Endodermal cell (in vitro differentiated cells): ENCODE measurements at regions not wholly inside any gene's neighbourhood (a gene's known extent, or its start where the extent isn't known, plus 50 kb on each side); places are given as distances from the start of the nearest gene placed in this dataset.
"Not testable (repeated sequence)": the region's sequence is repeated elsewhere in the genome, so short reads cannot be mapped to it uniquely, and the experiment has no call there.

Experiments
- DNase-seq: peaks from one replicate; pipeline ENCODE4 v3.0.0-alpha.2; 2017
- H3K27ac ChIP-seq: 2 replicates; pipeline ENCODE4 v1.5.1; 2013; ENCODE audit warnings: mild to moderate bottlenecking, low read depth, low read length, moderate library complexity
- H3K27me3 ChIP-seq: 2 replicates; pipeline ENCODE4 v1.6.1; 2013; ENCODE audit warnings: mild to moderate bottlenecking, low read length, moderate library complexity; ENCODE audit not compliant: insufficient read depth, control insufficient read depth, poor library complexity, severe bottlenecking
- H3K36me3 ChIP-seq: 2 replicates; pipeline ENCODE4 v1.7.0; 2013; ENCODE audit warnings: mild to moderate bottlenecking, low read length, moderate library complexity; ENCODE audit not compliant: control insufficient read depth, insufficient read depth
- H3K4me1 ChIP-seq: one replicate; pipeline ENCODE4 v1.7.0; 2013; ENCODE audit warnings: low read length; ENCODE audit not compliant: control insufficient read depth, insufficient read depth
- H3K4me3 ChIP-seq: 2 replicates; pipeline ENCODE4 v1.5.1; 2013; ENCODE audit warnings: mild to moderate bottlenecking, low read length, moderate library complexity
- H3K9ac ChIP-seq: 2 replicates; pipeline ENCODE4 v1.6.1; 2013; ENCODE audit warnings: mild to moderate bottlenecking, low read length, moderate library complexity; ENCODE audit not compliant: poor library complexity, severe bottlenecking; ENCODE audit errors: extremely low read depth
- H3K9me3 ChIP-seq: 2 replicates; pipeline ENCODE4 v1.6.1; 2013; ENCODE audit warnings: mild to moderate bottlenecking, low read length, moderate library complexity; ENCODE audit not compliant: control insufficient read depth
- H3K27ac Mint-ChIP-seq: 2 replicates; pipeline ENCODE4 v1.8.0; 2020; ENCODE audit warnings: mixed read lengths
- H3K27me3 Mint-ChIP-seq: 2 replicates; pipeline ENCODE4 v1.8.0; 2021; ENCODE audit warnings: mild to moderate bottlenecking, mixed read lengths; ENCODE audit not compliant: insufficient read depth
- H3K36me3 Mint-ChIP-seq: 2 replicates; pipeline ENCODE4 v1.8.0; 2020; ENCODE audit warnings: low read depth, mixed read lengths
- H3K4me1 Mint-ChIP-seq: 2 replicates; pipeline ENCODE4 v1.8.0; 2020; ENCODE audit warnings: mixed read lengths
- H3K4me3 Mint-ChIP-seq: 2 replicates; pipeline ENCODE4 v1.8.0; 2020; ENCODE audit warnings: mild to moderate bottlenecking, moderate library complexity, mixed read lengths
- H3K9me3 Mint-ChIP-seq: 2 replicates; pipeline ENCODE4 v1.8.0; 2020; ENCODE audit warnings: mild to moderate bottlenecking, mixed read lengths
- CTCF ChIP-seq: fragments of 200-600 bp; sonication (generic); conservative IDR thresholded peaks from 2 replicates; pipeline ENCODE4 v1.5.0; 2021; ENCODE audit warnings: antibody characterized with exemption, mild to moderate bottlenecking
- WGBS, 2 experiments: methylation state at CpG; one replicate each; pipeline versions ENCODE4 v1.1.5 to v1.1.7; 2013; ENCODE audit warnings: missing lambda C conversion rate in 2 of 2, mixed read lengths in 1 of 2; ENCODE audit not compliant: insufficient coverage in 1 of 2, insufficient read length in 1 of 2; 5-methylcytosine and 5-hydroxymethylcytosine counted together

GRCh38 chr2:65574993-65575392, 142.6 kb upstream of the SPRED2 start:
- WGBS, 2 experiments, result 94% methylated on average over 4 of the region's 4 CpGs; no CpG with 5 or more reads in 1 of the 2 experiments
- H3K36me3 Mint-ChIP-seq, result no peaks in the 10 kb centered on the region
- peaks cover 24% of the 10 kb centered on the region for H3K4me1 Mint-ChIP-seq
- TF ChIP-seq CTCF, result no peak
- Histone ChIP-seq H3K36me3 (no peaks in the 10 kb centered on the region), H3K9me3 (no peaks in the 10 kb centered on the region), H3K27ac (no peak overlapping the region), H3K9ac (no peak overlapping the region), H3K27me3 (no peaks in the 10 kb centered on the region), H3K4me3 (no peak overlapping the region), H3K4me1 (peaks cover 9% of the 10 kb centered on the region)
- no peak overlapping the region for H3K4me3 Mint-ChIP-seq
- H3K9me3 Mint-ChIP-seq, result no peaks in the 10 kb centered on the region
- H3K27ac Mint-ChIP-seq, result peak overlapping the region; percentile 80
- DNase-seq, result peak; percentile 41
- H3K27me3 Mint-ChIP-seq, result no peaks in the 10 kb centered on the region

GRCh38 chr2:65568656-65569440, 136.4 kb upstream of the SPRED2 start:
- WGBS, 2 experiments, result 90% methylated on average over 4 of the region's 4 CpGs; no CpG with 5 or more reads in 1 of the 2 experiments
- H3K27ac ChIP-seq, H3K4me3 Mint-ChIP-seq, H3K9me3 ChIP-seq, H3K27ac Mint-ChIP-seq, H3K36me3 ChIP-seq, H3K9me3 Mint-ChIP-seq, H3K4me3 ChIP-seq, H3K27me3 ChIP-seq, H3K9ac ChIP-seq, H3K36me3 Mint-ChIP-seq, H3K27me3 Mint-ChIP-seq, H3K4me1 ChIP-seq, DNase-seq: not testable (repeated sequence)
- H3K4me1 Mint-ChIP-seq, result peaks cover 35% of the 10 kb centered on the region

GRCh38 chr2:65566617-65567016, 134.2 kb upstream of the SPRED2 start:
- Mint-ChIP-seq H3K27me3 (peaks cover 12% of the 10 kb centered on the region), H3K27ac (peak overlapping the region; percentile 91), H3K36me3 (no peaks in the 10 kb centered on the region), H3K4me3 (peak overlapping the region; percentile 40), H3K9me3 (no peaks in the 10 kb centered on the region), H3K4me1 (peaks cover 36% of the 10 kb centered on the region)
- no peak overlapping the region for H3K27ac ChIP-seq
- H3K4me1 ChIP-seq, result peaks cover 7% of the 10 kb centered on the region
- H3K36me3 ChIP-seq, result no peaks in the 10 kb centered on the region
- no peaks in the 10 kb centered on the region for H3K27me3 ChIP-seq
- H3K9me3 ChIP-seq, result no peaks in the 10 kb centered on the region
- peak; percentile 87 for DNase-seq
- peak overlapping the region; percentile 48 for H3K4me3 ChIP-seq
- TF ChIP-seq CTCF, result no peak
- 23 to 33% methylated on average over 1 to 9 of the region's 9 CpGs for WGBS, 2 experiments
- peak overlapping the region; percentile 12 for H3K9ac ChIP-seq
